Neural cell (in vitro differentiated cells): ENCODE measurements at regions not wholly inside any gene's neighbourhood (a gene's known extent, or its start where the extent isn't known, plus 50 kb on each side); places are given as distances from the start of the nearest gene placed in this dataset.
"Not testable (repeated sequence)": the region's sequence is repeated elsewhere in the genome, so short reads cannot be mapped to it uniquely, and the experiment has no call there.

Source experiments
- H2AFZ ChIP-seq: fragments of 200-600, 300-800 bp; sonication (generic), shearing (Covaris generic); 2 replicates; pipeline ENCODE4 v1.6.0; 2014; ENCODE audit warnings: low read depth, mild to moderate bottlenecking, antibody characterized with exemption, low read length, moderate library complexity
- H3F3A ChIP-seq: fragments of 200-600 bp; shearing (Covaris generic); 2 replicates; pipeline ENCODE4 v1.6.1; 2016; ENCODE audit warnings: mild to moderate bottlenecking, moderate library complexity, mixed read lengths, antibody characterized with exemption, low read length; ENCODE audit not compliant: insufficient read depth, poor library complexity, severe bottlenecking
- H3K27ac ChIP-seq: fragments of 200-600, 300-800 bp; sonication (generic), shearing (Covaris generic); 2 replicates; pipeline ENCODE4 v1.5.1; 2014; ENCODE audit warnings: mild to moderate bottlenecking, low read length, moderate library complexity
- H3K27me3 ChIP-seq: fragments of 300-800, 200-600 bp; sonication (generic), shearing (Covaris generic); 2 replicates; pipeline ENCODE4 v1.6.0; 2014; ENCODE audit warnings: mild to moderate bottlenecking, low read depth, low read length, moderate library complexity; ENCODE audit not compliant: insufficient read depth
- H3K36me3 ChIP-seq: fragments of 300-800, 200-600 bp; sonication (generic), shearing (Covaris generic); 2 replicates; pipeline ENCODE4 v1.5.1; 2014; ENCODE audit warnings: mild to moderate bottlenecking, antibody characterized with exemption, low read length, moderate library complexity; ENCODE audit not compliant: insufficient read depth
- H3K4me2 ChIP-seq: fragments of 300-800, 200-600 bp; sonication (generic), shearing (Covaris generic); 2 replicates; pipeline ENCODE4 v1.6.0; 2014; ENCODE audit warnings: mild to moderate bottlenecking, low read length
- H3K4me3 ChIP-seq: fragments of 300-800, 200-600 bp; sonication (generic), shearing (Covaris generic); 2 replicates; pipeline ENCODE4 v1.5.1; 2014; ENCODE audit warnings: mild to moderate bottlenecking, low read length, moderate library complexity
- H3K79me2 ChIP-seq: fragments of 200-600 bp; shearing (Covaris generic); replicated peaks from 2 replicates; pipeline ENCODE4 v1.6.0; 2014; ENCODE audit warnings: mild to moderate bottlenecking, low read length, moderate library complexity; ENCODE audit not compliant: insufficient read depth
- H3K9ac ChIP-seq: fragments of 300-800, 200-600 bp; sonication (generic), shearing (Covaris generic); 2 replicates; pipeline ENCODE4 v1.6.1; 2016; ENCODE audit warnings: mild to moderate bottlenecking, low read length, mixed read lengths
- H3K9me2 ChIP-seq: fragments of 200-600 bp; shearing (Covaris generic); 2 replicates; pipeline ENCODE4 v1.6.1; 2016; ENCODE audit warnings: mild to moderate bottlenecking, low read length, mixed read lengths; ENCODE audit not compliant: insufficient read depth
- H3K9me3 ChIP-seq: fragments of 200-600, 300-800 bp; sonication (generic), shearing (Covaris generic); 2 replicates; pipeline ENCODE4 v1.6.1; 2016; ENCODE audit warnings: mild to moderate bottlenecking, mixed run types, low read length, moderate library complexity, mixed read lengths
- H4K20me1 ChIP-seq: fragments of 200-600 bp; shearing (Covaris generic); 2 replicates; pipeline ENCODE4 v1.6.1; 2016; ENCODE audit warnings: mild to moderate bottlenecking, mixed run types; ENCODE audit not compliant: insufficient read depth
- EP300 ChIP-seq: fragments of 450-650 bp; conservative IDR thresholded peaks from 2 replicates; pipeline ENCODE4 v1.6.1; 2014; ENCODE audit warnings: antibody characterized with exemption, mild to moderate bottlenecking, moderate library complexity; ENCODE audit not compliant: poor library complexity, severe bottlenecking
- EZH2 ChIP-seq: fragments of 200-600, 300-800 bp; shearing (Covaris generic), sonication (generic); IDR thresholded peaks from 2 replicates; pipeline ENCODE4 v1.6.1; 2014; ENCODE audit warnings: antibody characterized with exemption, low read length, borderline replicate concordance, mild to moderate bottlenecking; ENCODE audit not compliant: insufficient read depth, poor library complexity, severe bottlenecking
- MXI1 ChIP-seq: fragments of 450-650 bp; conservative IDR thresholded peaks from 2 replicates; pipeline ENCODE4 v1.6.1; 2014; ENCODE audit warnings: antibody characterized with exemption, mild to moderate bottlenecking; ENCODE audit not compliant: poor library complexity, severe bottlenecking
- POLR2AphosphoS5 ChIP-seq: IDR thresholded peaks from 2 replicates; pipeline ENCODE4 v1.6.1; 2012
- RAD21 ChIP-seq: fragments of 450-650 bp; conservative IDR thresholded peaks from 2 replicates; pipeline ENCODE4 v1.6.1; 2014; ENCODE audit warnings: antibody characterized with exemption, mild to moderate bottlenecking, moderate library complexity
- SMC3 ChIP-seq: fragments of 450-650 bp; conservative IDR thresholded peaks from 2 replicates; pipeline ENCODE4 v1.6.1; 2014; ENCODE audit warnings: antibody characterized with exemption, mild to moderate bottlenecking, moderate library complexity; ENCODE audit not compliant: poor library complexity
- TAF1 ChIP-seq: IDR thresholded peaks from 2 replicates; pipeline ENCODE4 v1.6.1; 2012; ENCODE audit warnings: low read depth
- TF ChIP-seq, protein P1 (sequence below): fragments of 450-650 bp; IDR thresholded peaks from 2 replicates; pipeline ENCODE4 v1.5.1; 2014; ENCODE audit warnings: antibody characterized with exemption, mild to moderate bottlenecking, moderate library complexity; ENCODE audit not compliant: poor library complexity, severe bottlenecking
- TF ChIP-seq, protein P2 (sequence below): IDR thresholded peaks from 2 replicates; pipeline ENCODE4 v1.6.1; 2012; ENCODE audit warnings: borderline replicate concordance

DNA sequence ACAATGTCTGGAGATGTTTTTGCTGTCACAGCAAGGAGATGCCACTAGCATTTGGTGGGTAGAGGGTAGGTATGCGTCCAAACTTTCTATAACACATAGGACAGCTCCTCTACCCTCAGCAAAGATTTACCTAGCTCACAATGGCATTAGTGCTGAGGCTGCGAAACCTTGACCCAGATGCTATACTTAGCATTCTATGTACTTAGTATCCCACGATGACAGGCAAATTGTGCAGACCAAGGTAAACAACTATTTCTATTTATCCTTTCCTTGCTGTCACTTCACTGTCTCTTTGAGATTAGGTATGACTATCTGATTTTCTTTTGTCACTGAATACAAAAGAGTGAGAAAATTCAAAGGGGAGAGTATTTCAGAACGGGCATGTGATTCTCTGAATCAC, 265.2 kb upstream of the ZNF385D start:
- Histone ChIP-seq H3K9me2 (no peaks in the 10 kb centered on the region), H3K36me3 (no peaks in the 10 kb centered on the region), H3K27ac (no peak overlapping the region), H3K79me2 (no peaks in the 10 kb centered on the region), H3K9ac (no peak overlapping the region), H3K9me3 (no peaks in the 10 kb centered on the region), H2AFZ (no peak overlapping the region), H3K4me2 (no peak overlapping the region), H3F3A (no peaks in the 10 kb centered on the region), H4K20me1 (no peaks in the 10 kb centered on the region), H3K4me3 (no peak overlapping the region), H3K27me3 (no peaks in the 10 kb centered on the region)
- no peak for TF ChIP-seq EZH2
- TF ChIP-seq MXI1, result no peak
- TF ChIP-seq, protein P1, sequence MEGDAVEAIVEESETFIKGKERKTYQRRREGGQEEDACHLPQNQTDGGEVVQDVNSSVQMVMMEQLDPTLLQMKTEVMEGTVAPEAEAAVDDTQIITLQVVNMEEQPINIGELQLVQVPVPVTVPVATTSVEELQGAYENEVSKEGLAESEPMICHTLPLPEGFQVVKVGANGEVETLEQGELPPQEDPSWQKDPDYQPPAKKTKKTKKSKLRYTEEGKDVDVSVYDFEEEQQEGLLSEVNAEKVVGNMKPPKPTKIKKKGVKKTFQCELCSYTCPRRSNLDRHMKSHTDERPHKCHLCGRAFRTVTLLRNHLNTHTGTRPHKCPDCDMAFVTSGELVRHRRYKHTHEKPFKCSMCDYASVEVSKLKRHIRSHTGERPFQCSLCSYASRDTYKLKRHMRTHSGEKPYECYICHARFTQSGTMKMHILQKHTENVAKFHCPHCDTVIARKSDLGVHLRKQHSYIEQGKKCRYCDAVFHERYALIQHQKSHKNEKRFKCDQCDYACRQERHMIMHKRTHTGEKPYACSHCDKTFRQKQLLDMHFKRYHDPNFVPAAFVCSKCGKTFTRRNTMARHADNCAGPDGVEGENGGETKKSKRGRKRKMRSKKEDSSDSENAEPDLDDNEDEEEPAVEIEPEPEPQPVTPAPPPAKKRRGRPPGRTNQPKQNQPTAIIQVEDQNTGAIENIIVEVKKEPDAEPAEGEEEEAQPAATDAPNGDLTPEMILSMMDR, result no peak
- no peak for TF ChIP-seq SMC3
- TF ChIP-seq EP300, result peak; percentile 57
- peak; percentile 46 for TF ChIP-seq POLR2AphosphoS5
- no peak for TF ChIP-seq RAD21

GRCh38 chr3:22024638-22025037, 273.6 kb upstream of the ZNF385D start:
- H4K20me1 ChIP-seq, H3K36me3 ChIP-seq, H3K4me2 ChIP-seq, H3K9me3 ChIP-seq, H3K4me3 ChIP-seq, H3K27me3 ChIP-seq, H3K9ac ChIP-seq, H3F3A ChIP-seq, H3K9me2 ChIP-seq, H3K79me2 ChIP-seq, H3K27ac ChIP-seq, H2AFZ ChIP-seq: not testable (repeated sequence)

GRCh38 chr3:22029480-22029879, 278.5 kb upstream of the ZNF385D start:
- no peak overlapping the region for H3K27ac ChIP-seq
- TF ChIP-seq EP300 (no peak), EZH2 (no peak), SMC3 (no peak), POLR2AphosphoS5 (no peak)
- no peak overlapping the region for H2AFZ ChIP-seq
- no peak overlapping the region for H3K4me3 ChIP-seq
- no peaks in the 10 kb centered on the region for H4K20me1 ChIP-seq
- H3K27me3 ChIP-seq, result no peaks in the 10 kb centered on the region
- no peak overlapping the region for H3K9ac ChIP-seq
- no peaks in the 10 kb centered on the region for H3K36me3 ChIP-seq
- no peaks in the 10 kb centered on the region for H3K79me2 ChIP-seq
- no peaks in the 10 kb centered on the region for H3K9me2 ChIP-seq
- no peaks in the 10 kb centered on the region for H3K9me3 ChIP-seq
- H3K4me2 ChIP-seq, result no peak overlapping the region
- no peaks in the 10 kb centered on the region for H3F3A ChIP-seq

DNA sequence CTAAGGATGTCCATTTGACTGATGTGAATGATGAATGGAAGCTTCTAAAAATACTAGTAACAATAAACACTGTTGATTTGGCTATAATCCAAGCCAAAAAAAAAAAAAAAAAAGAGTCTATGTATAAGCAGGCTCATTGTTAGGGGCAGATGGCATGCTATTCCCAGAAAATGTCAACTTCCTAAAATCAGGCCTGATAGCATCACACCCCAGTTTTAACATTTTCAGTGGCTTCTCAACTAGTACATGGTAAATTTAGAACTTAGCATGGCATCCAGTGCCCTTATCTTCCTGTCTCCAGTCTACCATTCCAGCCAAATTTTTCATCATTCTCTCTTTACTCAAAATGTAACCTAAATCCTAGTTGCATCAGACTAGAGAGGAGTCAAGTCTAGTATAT, 288.2 kb upstream of the ZNF385D start:
- Histone ChIP-seq H3K27ac (no peak overlapping the region), H3F3A (no peaks in the 10 kb centered on the region), H3K9ac (no peak overlapping the region), H3K4me3 (no peak overlapping the region), H4K20me1 (no peaks in the 10 kb centered on the region), H3K4me2 (no peak overlapping the region), H3K9me2 (no peaks in the 10 kb centered on the region), H3K9me3 (no peaks in the 10 kb centered on the region), H3K79me2 (no peaks in the 10 kb centered on the region), H3K36me3 (no peaks in the 10 kb centered on the region), H3K27me3 (no peaks in the 10 kb centered on the region), H2AFZ (no peak overlapping the region)
- TF ChIP-seq EP300, result no peak
- TF ChIP-seq SMC3, result no peak
- TF ChIP-seq POLR2AphosphoS5, result no peak
- TF ChIP-seq TAF1, result no peak
- TF ChIP-seq, protein P2, sequence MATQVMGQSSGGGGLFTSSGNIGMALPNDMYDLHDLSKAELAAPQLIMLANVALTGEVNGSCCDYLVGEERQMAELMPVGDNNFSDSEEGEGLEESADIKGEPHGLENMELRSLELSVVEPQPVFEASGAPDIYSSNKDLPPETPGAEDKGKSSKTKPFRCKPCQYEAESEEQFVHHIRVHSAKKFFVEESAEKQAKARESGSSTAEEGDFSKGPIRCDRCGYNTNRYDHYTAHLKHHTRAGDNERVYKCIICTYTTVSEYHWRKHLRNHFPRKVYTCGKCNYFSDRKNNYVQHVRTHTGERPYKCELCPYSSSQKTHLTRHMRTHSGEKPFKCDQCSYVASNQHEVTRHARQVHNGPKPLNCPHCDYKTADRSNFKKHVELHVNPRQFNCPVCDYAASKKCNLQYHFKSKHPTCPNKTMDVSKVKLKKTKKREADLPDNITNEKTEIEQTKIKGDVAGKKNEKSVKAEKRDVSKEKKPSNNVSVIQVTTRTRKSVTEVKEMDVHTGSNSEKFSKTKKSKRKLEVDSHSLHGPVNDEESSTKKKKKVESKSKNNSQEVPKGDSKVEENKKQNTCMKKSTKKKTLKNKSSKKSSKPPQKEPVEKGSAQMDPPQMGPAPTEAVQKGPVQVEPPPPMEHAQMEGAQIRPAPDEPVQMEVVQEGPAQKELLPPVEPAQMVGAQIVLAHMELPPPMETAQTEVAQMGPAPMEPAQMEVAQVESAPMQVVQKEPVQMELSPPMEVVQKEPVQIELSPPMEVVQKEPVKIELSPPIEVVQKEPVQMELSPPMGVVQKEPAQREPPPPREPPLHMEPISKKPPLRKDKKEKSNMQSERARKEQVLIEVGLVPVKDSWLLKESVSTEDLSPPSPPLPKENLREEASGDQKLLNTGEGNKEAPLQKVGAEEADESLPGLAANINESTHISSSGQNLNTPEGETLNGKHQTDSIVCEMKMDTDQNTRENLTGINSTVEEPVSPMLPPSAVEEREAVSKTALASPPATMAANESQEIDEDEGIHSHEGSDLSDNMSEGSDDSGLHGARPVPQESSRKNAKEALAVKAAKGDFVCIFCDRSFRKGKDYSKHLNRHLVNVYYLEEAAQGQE, result no peak
